ENCODE measurements at regions not wholly inside any gene's neighbourhood (a gene's known extent, or its start where the extent isn't known, plus 50 kb on each side); places are given as distances from the start of the nearest gene placed in this dataset.
A peak's percentile ranks its signal among the peaks of the same experiment; 100 is the strongest.

DNA sequence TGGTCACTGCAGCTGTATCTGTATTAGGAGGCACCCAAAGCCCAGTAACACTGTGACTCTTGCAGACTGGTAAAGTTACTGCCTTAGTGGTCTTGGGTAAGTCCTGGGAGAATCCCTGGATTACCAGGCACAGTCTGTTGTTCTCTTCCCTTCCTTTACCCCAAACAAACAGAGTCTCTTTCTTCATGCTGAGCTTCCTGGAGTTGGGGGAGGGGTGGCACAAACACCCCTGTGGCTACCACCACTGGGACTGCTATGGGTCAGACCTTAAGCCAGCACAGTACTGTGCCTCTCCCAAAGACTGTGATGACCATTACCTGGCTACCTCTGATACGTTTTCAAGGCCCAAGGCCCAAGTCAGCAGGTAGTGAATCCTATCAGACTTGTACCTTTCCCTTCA, 59.9 kb upstream of the FAM3C start:
- ChIA-PET RAD21 (ENCODE audit: low non-redundant PET in 1 of 2, low total read pairs in 2 of 2, uncharacterized antibody in 2 of 2, unreplicated experiment in 2 of 2) (no interaction called here), POLR2A (interaction anchor here (0.6 kb wide), 1 partner anchor 506 kb away, joined by 3 read pairs; the partner anchor contains the start of gene ING3), CTCF (no interaction called here)
- DNase-seq (ENCODE audit: low read depth, low spot score) (no peak), ATAC-seq (no peak)
- Histone ChIP-seq H3K9me3 (ENCODE audit: control insufficient read depth in 1 of 2, insufficient read depth in 1 of 2, low read depth in 1 of 2, low read length in 2 of 2) (no peaks in the 10 kb centered on the region; a peak in 1 of 4 replicates), H3K36me3 (ENCODE audit: control insufficient read depth in 1 of 2, insufficient read depth in 2 of 2, low read length in 2 of 2) (no peaks in the 10 kb centered on the region), H3K27ac (ENCODE audit: low read depth, low read length) (no peak overlapping the region), H4K20me1 (ENCODE audit: insufficient read depth) (no peaks in the 10 kb centered on the region), H3K4me2 (ENCODE audit: low read length) (no peak overlapping the region), H2AFZ (ENCODE audit: low read depth, low read length, poor library complexity, severe bottlenecking) (peak overlapping the region; percentile 38), H3K9ac (ENCODE audit: low read length) (no peak overlapping the region), H3K4me1 (ENCODE audit: control insufficient read depth in 1 of 2, insufficient read depth in 2 of 2, low read length in 2 of 2) (no peaks in the 10 kb centered on the region), H3K9me2 (ENCODE audit: insufficient read depth) (no peaks in the 10 kb centered on the region), H3K79me2 (ENCODE audit: insufficient read depth, low read length) (no peaks in the 10 kb centered on the region), H3K27me3 (ENCODE audit: insufficient read depth, low read length) (no peaks in the 10 kb centered on the region), H3K4me3 (replicated peaks in 1 of 2; ENCODE audit: low read depth in 1 of 2, low read length in 2 of 2) (no peak overlapping the region)
- intact Hi-C loops (cut with micrococcal nuclease), result no loop called here
- TF ChIP-seq SIN3A (IDR thresholded peaks at IDR 0.05; ENCODE audit: low read depth) (no peak), CEBPB (IDR thresholded peaks at IDR 0.05; ENCODE audit: low read depth) (no peak), FOSL1 (IDR thresholded peaks at IDR 0.05; ENCODE audit: low read depth) (no peak), RAD21 (IDR thresholded peaks at IDR 0.05; ENCODE audit: low read depth) (no peak), SRF (IDR thresholded peaks at IDR 0.05; ENCODE audit: low read depth) (no peak), ZFX (IDR thresholded peaks at IDR 0.05) (no peak), POLR2AphosphoS5 (IDR thresholded peaks at IDR 0.05; ENCODE audit: low read depth, low read length) (no peak), EGR1 (IDR thresholded peaks at IDR 0.05; ENCODE audit: low read depth) (no peak), ZNF274 (IDR thresholded peaks at IDR 0.05; ENCODE audit: low read depth, low read length) (no peak), SP1 (IDR thresholded peaks at IDR 0.05; ENCODE audit: low read depth) (no peak), POLR2A (IDR thresholded peaks at IDR 0.05; ENCODE audit: borderline replicate concordance, extremely low read depth, insufficient read depth, insufficient read length) (no peak), YY1 (IDR thresholded peaks at IDR 0.05; ENCODE audit: extremely low read depth, insufficient replicate concordance, low read depth, low read length) (no peak), EZH2phosphoT487 (IDR thresholded peaks at IDR 0.05; ENCODE audit: borderline replicate concordance) (no peak), EZH2 (IDR thresholded peaks at IDR 0.05) (no peak)
- TF ChIP-seq, protein P1, sequence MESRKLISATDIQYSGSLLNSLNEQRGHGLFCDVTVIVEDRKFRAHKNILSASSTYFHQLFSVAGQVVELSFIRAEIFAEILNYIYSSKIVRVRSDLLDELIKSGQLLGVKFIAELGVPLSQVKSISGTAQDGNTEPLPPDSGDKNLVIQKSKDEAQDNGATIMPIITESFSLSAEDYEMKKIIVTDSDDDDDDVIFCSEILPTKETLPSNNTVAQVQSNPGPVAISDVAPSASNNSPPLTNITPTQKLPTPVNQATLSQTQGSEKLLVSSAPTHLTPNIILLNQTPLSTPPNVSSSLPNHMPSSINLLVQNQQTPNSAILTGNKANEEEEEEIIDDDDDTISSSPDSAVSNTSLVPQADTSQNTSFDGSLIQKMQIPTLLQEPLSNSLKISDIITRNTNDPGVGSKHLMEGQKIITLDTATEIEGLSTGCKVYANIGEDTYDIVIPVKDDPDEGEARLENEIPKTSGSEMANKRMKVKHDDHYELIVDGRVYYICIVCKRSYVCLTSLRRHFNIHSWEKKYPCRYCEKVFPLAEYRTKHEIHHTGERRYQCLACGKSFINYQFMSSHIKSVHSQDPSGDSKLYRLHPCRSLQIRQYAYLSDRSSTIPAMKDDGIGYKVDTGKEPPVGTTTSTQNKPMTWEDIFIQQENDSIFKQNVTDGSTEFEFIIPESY (IDR thresholded peaks at IDR 0.05; ENCODE audit: extremely low read depth, insufficient replicate concordance, low read length), result no peak
- TF ChIP-seq, protein P2, sequence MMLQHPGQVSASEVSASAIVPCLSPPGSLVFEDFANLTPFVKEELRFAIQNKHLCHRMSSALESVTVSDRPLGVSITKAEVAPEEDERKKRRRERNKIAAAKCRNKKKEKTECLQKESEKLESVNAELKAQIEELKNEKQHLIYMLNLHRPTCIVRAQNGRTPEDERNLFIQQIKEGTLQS (IDR thresholded peaks at IDR 0.05), result no peak
- TF ChIP-seq, protein P3, sequence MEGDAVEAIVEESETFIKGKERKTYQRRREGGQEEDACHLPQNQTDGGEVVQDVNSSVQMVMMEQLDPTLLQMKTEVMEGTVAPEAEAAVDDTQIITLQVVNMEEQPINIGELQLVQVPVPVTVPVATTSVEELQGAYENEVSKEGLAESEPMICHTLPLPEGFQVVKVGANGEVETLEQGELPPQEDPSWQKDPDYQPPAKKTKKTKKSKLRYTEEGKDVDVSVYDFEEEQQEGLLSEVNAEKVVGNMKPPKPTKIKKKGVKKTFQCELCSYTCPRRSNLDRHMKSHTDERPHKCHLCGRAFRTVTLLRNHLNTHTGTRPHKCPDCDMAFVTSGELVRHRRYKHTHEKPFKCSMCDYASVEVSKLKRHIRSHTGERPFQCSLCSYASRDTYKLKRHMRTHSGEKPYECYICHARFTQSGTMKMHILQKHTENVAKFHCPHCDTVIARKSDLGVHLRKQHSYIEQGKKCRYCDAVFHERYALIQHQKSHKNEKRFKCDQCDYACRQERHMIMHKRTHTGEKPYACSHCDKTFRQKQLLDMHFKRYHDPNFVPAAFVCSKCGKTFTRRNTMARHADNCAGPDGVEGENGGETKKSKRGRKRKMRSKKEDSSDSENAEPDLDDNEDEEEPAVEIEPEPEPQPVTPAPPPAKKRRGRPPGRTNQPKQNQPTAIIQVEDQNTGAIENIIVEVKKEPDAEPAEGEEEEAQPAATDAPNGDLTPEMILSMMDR (IDR thresholded peaks at IDR 0.05 in 2 of 3, conservative IDR thresholded peaks at IDR 0.05 in 1 of 3; ENCODE audit: borderline replicate concordance in 1 of 3, insufficient read depth in 1 of 3, low read depth in 2 of 3, low read length in 2 of 3), result no peak
- TF ChIP-seq, protein P4, sequence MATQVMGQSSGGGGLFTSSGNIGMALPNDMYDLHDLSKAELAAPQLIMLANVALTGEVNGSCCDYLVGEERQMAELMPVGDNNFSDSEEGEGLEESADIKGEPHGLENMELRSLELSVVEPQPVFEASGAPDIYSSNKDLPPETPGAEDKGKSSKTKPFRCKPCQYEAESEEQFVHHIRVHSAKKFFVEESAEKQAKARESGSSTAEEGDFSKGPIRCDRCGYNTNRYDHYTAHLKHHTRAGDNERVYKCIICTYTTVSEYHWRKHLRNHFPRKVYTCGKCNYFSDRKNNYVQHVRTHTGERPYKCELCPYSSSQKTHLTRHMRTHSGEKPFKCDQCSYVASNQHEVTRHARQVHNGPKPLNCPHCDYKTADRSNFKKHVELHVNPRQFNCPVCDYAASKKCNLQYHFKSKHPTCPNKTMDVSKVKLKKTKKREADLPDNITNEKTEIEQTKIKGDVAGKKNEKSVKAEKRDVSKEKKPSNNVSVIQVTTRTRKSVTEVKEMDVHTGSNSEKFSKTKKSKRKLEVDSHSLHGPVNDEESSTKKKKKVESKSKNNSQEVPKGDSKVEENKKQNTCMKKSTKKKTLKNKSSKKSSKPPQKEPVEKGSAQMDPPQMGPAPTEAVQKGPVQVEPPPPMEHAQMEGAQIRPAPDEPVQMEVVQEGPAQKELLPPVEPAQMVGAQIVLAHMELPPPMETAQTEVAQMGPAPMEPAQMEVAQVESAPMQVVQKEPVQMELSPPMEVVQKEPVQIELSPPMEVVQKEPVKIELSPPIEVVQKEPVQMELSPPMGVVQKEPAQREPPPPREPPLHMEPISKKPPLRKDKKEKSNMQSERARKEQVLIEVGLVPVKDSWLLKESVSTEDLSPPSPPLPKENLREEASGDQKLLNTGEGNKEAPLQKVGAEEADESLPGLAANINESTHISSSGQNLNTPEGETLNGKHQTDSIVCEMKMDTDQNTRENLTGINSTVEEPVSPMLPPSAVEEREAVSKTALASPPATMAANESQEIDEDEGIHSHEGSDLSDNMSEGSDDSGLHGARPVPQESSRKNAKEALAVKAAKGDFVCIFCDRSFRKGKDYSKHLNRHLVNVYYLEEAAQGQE (IDR thresholded peaks at IDR 0.05; ENCODE audit: low read depth), result no peak
- TF ChIP-seq, protein P5, sequence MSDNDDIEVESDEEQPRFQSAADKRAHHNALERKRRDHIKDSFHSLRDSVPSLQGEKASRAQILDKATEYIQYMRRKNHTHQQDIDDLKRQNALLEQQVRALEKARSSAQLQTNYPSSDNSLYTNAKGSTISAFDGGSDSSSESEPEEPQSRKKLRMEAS (IDR thresholded peaks at IDR 0.05), result no peak
- no TSS peak for BruUV-seq (replicated peaks)
